GM21717 (cell line): ENCODE measurements at regions not wholly inside any gene's neighbourhood (a gene's known extent, or its start where the extent isn't known, plus 50 kb on each side); places are given as distances from the start of the nearest gene placed in this dataset.

ENCODE experiments used
- ATAC-seq: cut with Tn5 transposase; IDR thresholded peaks from one replicate; pipeline ENCODE4 v1.9.1; 2021; ENCODE audit warnings: mild to moderate bottlenecking, moderate library complexity; ENCODE audit not compliant: unreplicated experiment

GRCh38 chr5:31137676-31138075 lies 55.8 kb upstream of the CDH6 start:
- no peak for ATAC-seq

GRCh38 chr5:31135542-31135941 lies 57.9 kb upstream of the CDH6 start:
- ATAC-seq = no peak

DNA sequence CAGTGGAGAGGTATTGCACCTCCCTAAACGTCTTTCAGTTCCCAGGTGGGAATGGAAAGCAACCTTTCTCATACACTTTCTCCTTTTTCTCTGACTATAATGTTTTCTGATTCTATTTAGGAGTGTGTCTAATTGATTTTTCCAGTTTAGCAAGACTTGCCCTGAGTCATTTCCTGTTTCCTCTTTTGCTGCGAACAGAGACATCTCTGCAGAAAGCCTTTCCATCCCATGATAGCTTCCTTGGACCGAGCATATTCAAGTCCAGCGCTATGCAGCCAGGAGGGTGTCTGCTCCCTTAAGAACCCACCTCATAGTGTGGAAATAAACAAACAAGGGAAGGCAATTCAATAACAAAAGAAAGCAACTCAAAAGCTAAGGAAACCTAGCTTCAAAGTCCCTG lies 60.0 kb upstream of the CDH6 start:
- no peak for ATAC-seq

GRCh38 chr5:31131381-31131891 lies 62.0 kb upstream of the CDH6 start:
- no peak for ATAC-seq

GRCh38 chr5:31130676-31131075 lies 62.8 kb upstream of the CDH6 start:
- no peak for ATAC-seq

GRCh38 chr5:31124651-31125305 lies 68.7 kb upstream of the CDH6 start:
- no peak for ATAC-seq

DNA sequence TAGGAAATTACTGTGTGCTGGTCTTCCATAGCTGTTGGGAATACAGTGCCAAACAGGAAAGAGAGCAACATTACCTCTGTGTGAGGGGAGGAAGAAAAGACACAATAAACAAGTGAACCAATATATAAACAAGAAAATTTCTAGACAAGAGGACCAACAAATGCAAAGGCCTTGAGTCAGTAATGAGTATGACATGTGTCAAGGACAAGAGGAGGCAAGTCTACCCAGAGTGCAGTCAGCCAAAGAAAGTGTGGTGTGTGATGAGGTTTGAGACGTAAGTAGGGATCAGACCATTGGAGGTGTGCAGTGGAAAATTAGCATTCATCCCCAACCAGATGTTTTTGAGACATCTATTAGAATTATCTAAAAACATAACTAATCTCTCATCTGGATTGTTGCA lies 69.5 kb upstream of the CDH6 start:
- ATAC-seq = no peak

- ATAC-seq = no peak
These were observed 70.2 kb upstream of the CDH6 start for GRCh38 chr5:31122998-31123951.

DNA sequence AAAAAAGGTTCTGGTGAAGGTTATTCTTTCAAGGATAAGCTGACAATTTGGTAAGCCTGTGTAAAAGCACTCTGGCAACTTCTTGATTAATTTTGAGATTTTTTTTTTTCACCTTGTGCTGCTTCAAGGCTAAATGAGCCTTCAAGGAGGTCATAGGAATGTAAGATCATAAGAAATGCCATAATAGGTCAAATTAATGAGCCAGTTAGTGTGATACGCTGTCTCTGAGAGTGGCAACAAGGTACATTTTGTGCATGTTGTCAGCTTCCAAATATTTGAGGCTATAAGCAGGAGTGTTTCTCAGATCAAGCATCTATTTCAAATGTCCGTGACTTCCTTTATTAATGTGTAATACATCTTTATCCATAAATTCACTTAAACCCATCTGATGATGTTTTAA lies 72.3 kb upstream of the CDH6 start:
- no peak for ATAC-seq

- no peak for ATAC-seq
These were observed 72.9 kb upstream of the CDH6 start for GRCh38 chr5:31120642-31120948.

DNA sequence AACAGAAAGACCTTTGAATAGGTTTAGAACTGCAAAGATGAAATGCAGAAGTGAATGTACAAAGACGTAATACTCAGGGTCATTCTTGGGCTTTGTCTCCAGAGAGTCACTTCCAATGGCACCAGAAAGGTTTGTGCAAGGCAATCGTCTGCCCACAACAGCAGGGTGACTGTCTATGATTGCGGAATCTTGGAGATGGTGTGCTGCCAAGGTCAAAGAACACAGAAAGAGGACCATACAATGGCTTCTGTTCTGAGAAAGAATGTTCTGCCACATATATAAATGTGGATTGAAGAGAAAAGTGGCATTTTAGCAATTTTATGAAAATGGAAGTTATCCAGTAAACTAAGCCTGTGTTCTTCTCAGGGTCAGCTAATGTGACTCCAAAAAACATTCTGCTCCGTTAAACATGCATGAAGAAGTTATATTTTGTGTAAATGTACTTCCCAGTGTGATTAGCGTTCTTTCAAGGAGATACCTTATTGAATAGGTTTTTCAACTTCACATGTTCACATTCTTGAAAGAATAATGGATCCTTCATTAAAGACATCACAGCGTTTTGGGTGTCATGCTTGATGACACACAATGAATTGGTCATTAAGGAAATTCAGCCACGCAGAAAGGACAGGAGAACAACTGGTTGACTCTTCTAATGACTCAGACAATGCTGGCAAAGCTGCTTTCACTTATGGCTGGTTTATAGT lies 73.4 kb upstream of the CDH6 start:
- ATAC-seq = no peak

GRCh38 chr5:31116466-31117031 lies 76.9 kb upstream of the CDH6 start:
- no peak for ATAC-seq

DNA sequence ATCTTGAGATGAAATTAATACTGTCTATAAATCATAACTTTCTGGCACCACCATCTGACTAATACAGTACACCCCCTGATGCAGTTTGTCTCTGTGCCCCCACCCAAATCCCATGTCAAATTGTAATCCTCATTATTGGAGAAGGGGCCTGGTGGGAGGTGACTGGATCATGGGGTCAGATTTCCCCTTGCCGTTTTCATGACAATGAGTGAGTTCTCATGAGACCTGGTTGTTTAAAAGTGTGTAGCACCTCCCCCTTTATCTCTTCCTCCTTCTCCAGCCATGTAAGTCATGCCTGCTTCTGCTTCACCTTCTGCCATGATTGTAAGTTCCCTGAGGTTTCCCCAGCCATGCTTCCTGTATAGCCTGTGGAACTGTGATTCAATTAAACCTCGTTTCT lies 78.7 kb upstream of the CDH6 start:
- no peak for ATAC-seq

DNA sequence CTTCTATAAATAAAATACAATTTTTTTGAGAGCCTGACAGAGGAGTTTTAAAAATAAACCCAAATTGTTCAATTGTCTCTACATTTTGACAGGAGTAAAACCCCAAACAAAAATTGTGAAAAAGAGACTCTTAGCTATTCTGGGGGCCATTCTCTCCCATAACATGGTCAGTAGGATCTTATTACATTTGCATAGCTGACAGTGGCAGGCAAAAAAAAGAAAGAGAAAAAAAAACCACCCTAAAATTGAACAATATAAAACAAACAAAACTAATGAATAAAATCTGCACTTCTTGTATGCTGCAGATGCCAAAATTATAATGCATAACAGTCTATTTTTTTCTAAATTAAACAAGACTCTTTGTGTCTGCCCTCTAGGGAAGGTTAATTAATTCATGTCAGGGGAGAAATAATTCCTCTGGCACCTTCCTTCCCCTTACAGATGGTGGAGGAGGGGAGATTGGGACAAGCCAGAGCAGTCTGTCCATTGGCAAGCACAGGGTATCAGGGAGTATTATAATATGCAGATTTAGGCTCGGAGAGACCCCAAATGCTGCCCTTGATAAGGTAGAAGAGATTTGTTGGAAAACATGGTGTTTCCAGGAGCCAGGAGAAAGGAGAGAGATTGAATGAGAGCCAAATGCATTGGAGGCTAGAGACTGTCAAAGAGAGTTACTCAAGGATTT lies 79.7 kb upstream of the CDH6 start:
- no peak for ATAC-seq

- ATAC-seq = no peak
These were observed 80.4 kb upstream of the CDH6 start for GRCh38 chr5:31113101-31113500.

DNA sequence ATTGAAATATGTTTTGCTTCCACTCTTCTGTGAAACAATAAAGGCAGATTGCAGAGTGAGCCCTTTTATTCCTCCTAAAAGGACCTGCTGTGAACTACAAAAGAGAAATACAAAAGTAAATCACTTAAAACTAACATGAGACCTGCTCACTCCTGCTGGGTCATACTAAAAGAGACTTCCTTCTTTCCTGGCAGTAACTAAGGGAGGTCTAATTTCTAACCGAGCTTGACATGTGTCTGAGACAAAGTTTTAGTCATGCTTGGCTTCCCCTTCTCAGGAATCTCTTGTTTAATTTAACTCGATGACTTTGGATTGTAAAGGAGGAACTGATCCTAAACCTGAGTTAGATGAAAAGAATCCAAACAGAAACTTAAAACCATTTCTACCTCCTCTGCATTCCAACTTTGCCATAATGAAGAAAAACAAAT lies 86.4 kb upstream of the CDH6 start:
- ATAC-seq = no peak

DNA sequence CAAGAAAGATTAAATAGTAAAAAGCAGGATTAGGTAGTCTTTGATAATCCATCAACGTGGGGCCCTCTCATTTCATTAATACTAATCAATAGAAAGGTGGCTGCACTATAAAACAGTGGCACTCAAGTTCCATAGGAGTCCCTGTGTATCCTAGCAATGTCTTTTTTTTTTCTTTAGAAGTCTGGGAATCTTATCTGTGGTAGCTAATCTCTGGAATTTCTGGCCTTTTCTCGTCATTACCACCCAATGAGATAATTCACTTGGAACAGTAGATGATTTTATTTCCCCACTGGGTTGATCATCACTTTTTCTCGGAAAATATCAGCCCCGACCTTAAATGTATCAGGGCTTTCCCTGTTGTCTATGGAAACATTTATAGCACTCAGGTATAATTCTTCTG lies 86.8 kb upstream of the CDH6 start:
- ATAC-seq = no peak

- ATAC-seq = no peak
These were observed 87.2 kb upstream of the CDH6 start for GRCh38 chr5:31106278-31106677.

GRCh38 chr5:31104775-31105174 lies 88.7 kb upstream of the CDH6 start:
- ATAC-seq = no peak

DNA sequence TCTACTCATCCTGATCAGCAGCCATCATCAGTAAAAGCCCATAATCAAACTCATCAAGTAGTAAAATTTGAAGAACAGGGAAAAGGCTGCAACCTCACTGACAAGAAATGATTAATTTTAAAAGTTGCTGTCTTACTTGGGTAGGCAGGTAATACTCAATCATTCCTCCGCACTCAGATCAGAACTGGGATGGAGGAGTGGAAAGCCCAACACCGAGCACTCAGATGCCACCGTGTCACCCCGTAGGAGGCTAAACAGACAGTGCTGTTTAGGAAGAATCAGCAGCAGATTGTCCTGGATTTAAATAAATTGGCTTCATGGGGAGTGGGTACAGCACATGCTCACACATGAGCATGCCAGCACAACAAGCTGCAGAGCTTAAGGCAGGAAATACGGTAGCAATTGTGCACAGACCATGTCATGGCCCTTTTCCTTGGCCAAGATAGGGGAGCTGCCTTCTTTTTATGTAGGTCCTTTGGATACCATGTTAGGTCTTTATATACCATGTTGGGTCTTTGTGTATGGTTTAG lies 92.6 kb upstream of the CDH6 start:
- no peak for ATAC-seq
